ENCODE measurements at regions not wholly inside any gene's neighbourhood (a gene's known extent, or its start where the extent isn't known, plus 50 kb on each side); places are given as distances from the start of the nearest gene placed in this dataset.
A peak's percentile ranks its signal among the peaks of the same experiment; 100 is the strongest.

GRCh38 chr2:8496079-8496478 lies 185.8 kb upstream of the ID2 start:
- peak overlapping the region; percentile 29 for H3K9ac ChIP-seq (ENCODE audit: low read depth, low read length, poor library complexity, severe bottlenecking)
- H3K9me2 ChIP-seq (replicated peaks; ENCODE audit: low read depth, low read length), result no peaks in the 10 kb centered on the region
- no peaks in the 10 kb centered on the region for H4K20me1 ChIP-seq (ENCODE audit: insufficient read depth, low read length, poor library complexity, severe bottlenecking)
- no peaks in the 10 kb centered on the region for H3K9me3 ChIP-seq (ENCODE audit: insufficient read depth, low read depth, low read length)
- H3K36me3 ChIP-seq (ENCODE audit: insufficient read depth, low read length), result no peaks in the 10 kb centered on the region
- H3K4me1 ChIP-seq (ENCODE audit: insufficient read depth, low read length, poor library complexity, severe bottlenecking), result peaks cover 43% of the 10 kb centered on the region
- no peak overlapping the region for H3K4me2 ChIP-seq (ENCODE audit: low read depth, low read length, poor library complexity, severe bottlenecking)
- no peak overlapping the region for H3K4me3 ChIP-seq (ENCODE audit: low read length, poor library complexity, severe bottlenecking)
- H3K27me3 ChIP-seq (ENCODE audit: insufficient read depth, low read length, poor library complexity, severe bottlenecking), result no peaks in the 10 kb centered on the region
- H3K79me2 ChIP-seq (ENCODE audit: insufficient read depth, low read length), result no peaks in the 10 kb centered on the region
- no peak for TF ChIP-seq EZH2phosphoT487 (IDR thresholded peaks at IDR 0.05; ENCODE audit: borderline replicate concordance)
- TF ChIP-seq, protein P1, sequence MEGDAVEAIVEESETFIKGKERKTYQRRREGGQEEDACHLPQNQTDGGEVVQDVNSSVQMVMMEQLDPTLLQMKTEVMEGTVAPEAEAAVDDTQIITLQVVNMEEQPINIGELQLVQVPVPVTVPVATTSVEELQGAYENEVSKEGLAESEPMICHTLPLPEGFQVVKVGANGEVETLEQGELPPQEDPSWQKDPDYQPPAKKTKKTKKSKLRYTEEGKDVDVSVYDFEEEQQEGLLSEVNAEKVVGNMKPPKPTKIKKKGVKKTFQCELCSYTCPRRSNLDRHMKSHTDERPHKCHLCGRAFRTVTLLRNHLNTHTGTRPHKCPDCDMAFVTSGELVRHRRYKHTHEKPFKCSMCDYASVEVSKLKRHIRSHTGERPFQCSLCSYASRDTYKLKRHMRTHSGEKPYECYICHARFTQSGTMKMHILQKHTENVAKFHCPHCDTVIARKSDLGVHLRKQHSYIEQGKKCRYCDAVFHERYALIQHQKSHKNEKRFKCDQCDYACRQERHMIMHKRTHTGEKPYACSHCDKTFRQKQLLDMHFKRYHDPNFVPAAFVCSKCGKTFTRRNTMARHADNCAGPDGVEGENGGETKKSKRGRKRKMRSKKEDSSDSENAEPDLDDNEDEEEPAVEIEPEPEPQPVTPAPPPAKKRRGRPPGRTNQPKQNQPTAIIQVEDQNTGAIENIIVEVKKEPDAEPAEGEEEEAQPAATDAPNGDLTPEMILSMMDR (conservative IDR thresholded peaks at IDR 0.05; ENCODE audit: low read length), result no peak
- H3F3A ChIP-seq (ENCODE audit: low read depth), result no peaks in the 10 kb centered on the region
- H2AFZ ChIP-seq (ENCODE audit: low read length), result peak overlapping the region; percentile 57; the same call in 1 of the 2 replicates

DNA sequence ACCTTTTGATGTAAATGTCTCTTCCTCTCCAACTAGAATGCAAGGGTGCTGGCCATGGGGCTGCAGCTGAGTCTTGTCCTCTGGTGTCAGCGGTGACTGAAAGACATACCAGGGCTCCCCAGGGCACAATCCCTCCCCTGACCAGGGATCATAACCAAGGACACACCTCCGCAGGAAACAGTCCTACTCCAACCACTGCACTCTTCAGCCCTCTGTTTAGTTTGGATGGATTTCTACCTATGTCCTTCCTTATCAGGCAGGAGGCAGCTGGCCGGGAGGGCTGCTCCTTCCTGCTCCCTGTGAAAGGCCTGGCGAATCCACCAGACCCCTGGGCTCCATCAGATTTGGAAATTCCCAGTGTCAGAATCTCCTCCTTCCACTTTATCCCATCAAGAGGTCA lies 185.2 kb upstream of the ID2 start:
- Histone ChIP-seq H3F3A (ENCODE audit: low read depth) (no peaks in the 10 kb centered on the region), H3K9me2 (replicated peaks; ENCODE audit: low read depth, low read length) (no peaks in the 10 kb centered on the region), H3K79me2 (ENCODE audit: insufficient read depth, low read length) (no peaks in the 10 kb centered on the region), H3K4me1 (ENCODE audit: insufficient read depth, low read length, poor library complexity, severe bottlenecking) (peaks cover 39% of the 10 kb centered on the region), H3K36me3 (ENCODE audit: insufficient read depth, low read length) (no peaks in the 10 kb centered on the region), H3K27me3 (ENCODE audit: insufficient read depth, low read length, poor library complexity, severe bottlenecking) (no peaks in the 10 kb centered on the region), H3K9me3 (ENCODE audit: insufficient read depth, low read depth, low read length) (no peaks in the 10 kb centered on the region), H3K4me2 (ENCODE audit: low read depth, low read length, poor library complexity, severe bottlenecking) (no peak overlapping the region), H4K20me1 (ENCODE audit: insufficient read depth, low read length, poor library complexity, severe bottlenecking) (no peaks in the 10 kb centered on the region), H2AFZ (ENCODE audit: low read length) (no peak overlapping the region), H3K4me3 (ENCODE audit: low read length, poor library complexity, severe bottlenecking) (no peak overlapping the region), H3K9ac (ENCODE audit: low read depth, low read length, poor library complexity, severe bottlenecking) (peak overlapping the region; percentile 29)
- TF ChIP-seq EZH2phosphoT487 (IDR thresholded peaks at IDR 0.05; ENCODE audit: borderline replicate concordance), result no peak
- TF ChIP-seq, protein P1 (conservative IDR thresholded peaks at IDR 0.05; ENCODE audit: low read length), result no peak

DNA sequence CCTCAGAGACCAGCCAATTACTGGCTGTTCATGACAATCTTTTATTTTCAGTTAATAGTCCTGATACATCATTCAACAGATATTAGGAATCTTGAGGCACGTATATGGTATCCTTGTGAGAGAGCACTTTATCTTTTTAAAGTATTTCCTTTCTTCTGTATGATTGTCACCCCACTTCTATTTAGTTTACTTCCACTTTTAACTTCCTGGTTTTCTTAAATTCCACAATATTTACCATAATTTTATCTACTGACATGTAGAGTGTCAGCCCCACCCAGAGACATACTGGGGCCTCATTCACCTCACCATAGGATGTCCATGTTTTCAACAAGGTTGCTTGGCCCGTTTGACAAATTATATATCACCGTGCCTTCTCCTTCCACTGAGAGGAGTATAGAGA lies 182.9 kb upstream of the ID2 start:
- H3K4me2 ChIP-seq (ENCODE audit: low read depth, low read length, poor library complexity, severe bottlenecking), result no peak overlapping the region
- TF ChIP-seq EZH2phosphoT487 (IDR thresholded peaks at IDR 0.05; ENCODE audit: borderline replicate concordance), result no peak
- TF ChIP-seq, protein P1 (conservative IDR thresholded peaks at IDR 0.05; ENCODE audit: low read length), result no peak
- no peaks in the 10 kb centered on the region for H3K27me3 ChIP-seq (ENCODE audit: insufficient read depth, low read length, poor library complexity, severe bottlenecking)

More for the DNA sequence above, 182.9 kb upstream of the ID2 start:
- Histone ChIP-seq H2AFZ (ENCODE audit: low read length) (no peak overlapping the region), H3K9me3 (ENCODE audit: insufficient read depth, low read depth, low read length) (no peaks in the 10 kb centered on the region), H3K36me3 (ENCODE audit: insufficient read depth, low read length) (no peaks in the 10 kb centered on the region), H3K9me2 (replicated peaks; ENCODE audit: low read depth, low read length) (no peaks in the 10 kb centered on the region), H4K20me1 (ENCODE audit: insufficient read depth, low read length, poor library complexity, severe bottlenecking) (no peaks in the 10 kb centered on the region), H3K4me3 (ENCODE audit: low read length, poor library complexity, severe bottlenecking) (no peak overlapping the region), H3K79me2 (ENCODE audit: insufficient read depth, low read length) (no peaks in the 10 kb centered on the region), H3F3A (ENCODE audit: low read depth) (no peaks in the 10 kb centered on the region), H3K9ac (ENCODE audit: low read depth, low read length, poor library complexity, severe bottlenecking) (no peak overlapping the region), H3K4me1 (ENCODE audit: insufficient read depth, low read length, poor library complexity, severe bottlenecking) (peaks cover 28% of the 10 kb centered on the region)

All from Loucy (cell line).